ENCODE measurements at regions not wholly inside any gene's neighbourhood (a gene's known extent, or its start where the extent isn't known, plus 50 kb on each side); places are given as distances from the start of the nearest gene placed in this dataset.

GRCh38 chr11:88415495-88415894 is 78.0 kb upstream of the CTSC start (continued):
- TF ChIP-seq ZNF561 (tag by site-specific recombination; IDR thresholded peaks at IDR 0.05; ENCODE audit: borderline replicate concordance) (no peak), MZF1 (tag by site-specific recombination; IDR thresholded peaks at IDR 0.05; ENCODE audit: borderline replicate concordance) (no peak), GLIS1 (tag by site-specific recombination; IDR thresholded peaks at IDR 0.05) (no peak), ZFHX2 (tag by site-specific recombination; conservative IDR thresholded peaks at IDR 0.05) (no peak), PRDM6 (tag by site-specific recombination; IDR thresholded peaks at IDR 0.05) (no peak), ZFP37 (tag by site-specific recombination; IDR thresholded peaks at IDR 0.05) (no peak), ZNF138 (tag by site-specific recombination; IDR thresholded peaks at IDR 0.05; ENCODE audit: borderline replicate concordance) (no peak), ZNF19 (tag by site-specific recombination; IDR thresholded peaks at IDR 0.05; ENCODE audit: low read depth) (no peak), AEBP2 (tag by site-specific recombination; IDR thresholded peaks at IDR 0.05; ENCODE audit: borderline replicate concordance) (no peak), ZNF2 (tag by site-specific recombination; IDR thresholded peaks at IDR 0.05) (no peak), ZNF155 (tag by site-specific recombination; IDR thresholded peaks at IDR 0.05) (no peak), ZNF830 (tag by site-specific recombination; IDR thresholded peaks at IDR 0.05; ENCODE audit: low read depth) (no peak)

DNA sequence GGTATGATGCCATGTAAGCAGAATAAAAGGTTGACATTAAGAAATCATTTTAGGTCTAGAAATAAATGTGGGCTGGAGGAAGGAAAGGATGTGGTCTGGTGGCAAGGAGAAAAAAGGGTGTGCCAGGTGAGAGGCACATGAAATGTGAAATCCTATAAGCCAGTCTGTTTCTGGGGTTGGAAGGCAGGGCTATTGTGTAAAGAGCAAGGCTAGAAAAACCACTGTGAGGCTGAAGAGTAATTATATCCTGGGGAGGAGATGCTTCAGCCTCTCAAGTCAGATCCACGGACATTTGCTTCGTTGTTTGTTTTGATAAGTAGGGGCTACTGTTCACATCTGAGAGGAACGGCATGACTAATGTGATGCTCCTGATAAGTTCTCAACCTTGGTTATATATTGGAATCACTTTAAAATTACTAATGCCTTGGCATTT is 77.5 kb upstream of the CTSC start:
- no peak overlapping the region for H3K27ac ChIP-seq (ENCODE audit: extremely low read depth, low read depth, low read length)
- H3K4me1 ChIP-seq (ENCODE audit: control insufficient read depth, insufficient read depth, low read length), result peaks cover 10% of the 10 kb centered on the region
- no peak overlapping the region for H3K4me3 ChIP-seq (ENCODE audit: low read depth, low read length)
- H3K36me3 ChIP-seq (ENCODE audit: control insufficient read depth in 2 of 2, insufficient read depth in 1 of 2, low read length in 2 of 2), result no peaks in the 10 kb centered on the region
- ChIA-PET CTCF (interaction anchor here (0.9 kb wide), 1 partner anchor 398 kb away, joined by 4 read pairs; no protein-coding TSS in a partner anchor), POLR2A (no interaction called here)
- TF ChIP-seq OSR2 (tag by site-specific recombination; IDR thresholded peaks at IDR 0.05), result peak; percentile 67
- no peak for TF ChIP-seq ZNF391 (tag by site-specific recombination; IDR thresholded peaks at IDR 0.05; ENCODE audit: borderline replicate concordance, low read depth)
- TF ChIP-seq TCF7L2 (IDR thresholded peaks at IDR 0.05; ENCODE audit: borderline replicate concordance, low read depth, low read length), result peak; percentile 83
- 0 out of 2 replicates have a peak, but pooled peaks have one; percentile 41 for TF ChIP-seq SP7 (tag by site-specific recombination; IDR thresholded peaks at IDR 0.05)
- TF ChIP-seq FEZF1 (tag by site-specific recombination; IDR thresholded peaks at IDR 0.05), result peak; percentile 27; the same call in 1 of the 2 replicates
- H3K9me3 ChIP-seq (ENCODE audit: control insufficient read depth, insufficient read depth, low read depth, low read length), result no peaks in the 10 kb centered on the region

GRCh38 chr11:88414385-88414861 is 76.9 kb upstream of the CTSC start:
- ChIA-PET POLR2A (no interaction called here), CTCF (interaction anchor here (0.8 kb wide), 1 partner anchor 12 kb away, joined by 3 read pairs; no protein-coding TSS in a partner anchor)
- Histone ChIP-seq H3K9me3 (ENCODE audit: control insufficient read depth, insufficient read depth, low read depth, low read length) (no peaks in the 10 kb centered on the region), H3K36me3 (ENCODE audit: control insufficient read depth in 2 of 2, insufficient read depth in 1 of 2, low read length in 2 of 2) (no peaks in the 10 kb centered on the region), H3K27ac (ENCODE audit: extremely low read depth, low read depth, low read length) (no peak overlapping the region), H3K4me3 (ENCODE audit: low read depth, low read length) (no peak overlapping the region), H3K4me1 (ENCODE audit: control insufficient read depth, insufficient read depth, low read length) (peaks cover 10% of the 10 kb centered on the region)
- peak; percentile 49; the same call in 1 of the 2 replicates for TF ChIP-seq OSR2 (tag by site-specific recombination; IDR thresholded peaks at IDR 0.05)
- TF ChIP-seq ZSCAN16 (tag by site-specific recombination; IDR thresholded peaks at IDR 0.05), result no peak
- TF ChIP-seq, protein P1, sequence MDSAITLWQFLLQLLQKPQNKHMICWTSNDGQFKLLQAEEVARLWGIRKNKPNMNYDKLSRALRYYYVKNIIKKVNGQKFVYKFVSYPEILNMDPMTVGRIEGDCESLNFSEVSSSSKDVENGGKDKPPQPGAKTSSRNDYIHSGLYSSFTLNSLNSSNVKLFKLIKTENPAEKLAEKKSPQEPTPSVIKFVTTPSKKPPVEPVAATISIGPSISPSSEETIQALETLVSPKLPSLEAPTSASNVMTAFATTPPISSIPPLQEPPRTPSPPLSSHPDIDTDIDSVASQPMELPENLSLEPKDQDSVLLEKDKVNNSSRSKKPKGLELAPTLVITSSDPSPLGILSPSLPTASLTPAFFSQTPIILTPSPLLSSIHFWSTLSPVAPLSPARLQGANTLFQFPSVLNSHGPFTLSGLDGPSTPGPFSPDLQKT (IDR thresholded peaks at IDR 0.05; ENCODE audit: borderline replicate concordance, low read depth, low read length), result no peak
- no peak for TF ChIP-seq ZNF280D (tag by site-specific recombination; IDR thresholded peaks at IDR 0.05)
- TF ChIP-seq ZNF133 (tag by site-specific recombination; IDR thresholded peaks at IDR 0.05), result no peak
- TF ChIP-seq PRDM6 (tag by site-specific recombination; IDR thresholded peaks at IDR 0.05), result 0 out of 2 replicates have a peak, but pooled peaks have one; percentile 6
- peak; percentile 37; the same call in 1 of the 2 replicates for TF ChIP-seq MZF1 (tag by site-specific recombination; IDR thresholded peaks at IDR 0.05; ENCODE audit: borderline replicate concordance)
- no peak for TF ChIP-seq ZNF335 (tag by site-specific recombination; conservative IDR thresholded peaks at IDR 0.05)
- no peak for TF ChIP-seq TRIM28 (IDR thresholded peaks at IDR 0.05; ENCODE audit: borderline replicate concordance, low read length)

Data from HEK293 (cell line).